Ishikawa (cell line): ENCODE measurements at regions not wholly inside any gene's neighbourhood (a gene's known extent, or its start where the extent isn't known, plus 50 kb on each side); places are given as distances from the start of the nearest gene placed in this dataset.

Experiments
- CEBPB ChIP-seq: IDR thresholded peaks from 2 replicates; pipeline ENCODE4 v1.6.1; 2012
- CREB1 ChIP-seq: IDR thresholded peaks from 2 replicates; pipeline ENCODE4 v1.6.1; 2012; ENCODE audit warnings: low read depth
- EGR1 ChIP-seq: IDR thresholded peaks from 2 replicates; pipeline ENCODE4 v1.6.1; 2012
- FOXM1 ChIP-seq: IDR thresholded peaks from 2 replicates; pipeline ENCODE4 v1.6.1; 2012; ENCODE audit warnings: low read depth, borderline replicate concordance
- MAX ChIP-seq: IDR thresholded peaks from 2 replicates; pipeline ENCODE4 v1.6.1; 2012
- NFIC ChIP-seq: IDR thresholded peaks from 2 replicates; pipeline ENCODE4 v1.6.1; 2012
- RAD21 ChIP-seq: IDR thresholded peaks from 2 replicates; pipeline ENCODE4 v1.6.1; 2012; ENCODE audit warnings: low read depth
- REST ChIP-seq: IDR thresholded peaks from 2 replicates; pipeline ENCODE4 v1.6.1; 2012; ENCODE audit warnings: low read depth, mild to moderate bottlenecking
- TAF1 ChIP-seq: IDR thresholded peaks from 2 replicates; pipeline ENCODE4 v1.6.1; 2012; ENCODE audit warnings: low read depth, mild to moderate bottlenecking
- TCF12 ChIP-seq: IDR thresholded peaks from 2 replicates; pipeline ENCODE4 v1.6.1; 2012; ENCODE audit warnings: low read depth
- TEAD4 ChIP-seq: IDR thresholded peaks from 2 replicates; pipeline ENCODE4 v1.6.1; 2012
- USF1 ChIP-seq: IDR thresholded peaks from 2 replicates; pipeline ENCODE4 v1.6.1; 2012
- YY1 ChIP-seq: IDR thresholded peaks from 2 replicates; pipeline ENCODE4 v1.6.1; 2012; ENCODE audit warnings: low read depth

- no peak for TF ChIP-seq RAD21
- no peak for TF ChIP-seq MAX
- TF ChIP-seq REST: no peak
- TF ChIP-seq CREB1: no peak
- no peak for TF ChIP-seq TAF1
- TF ChIP-seq FOXM1: no peak
- TF ChIP-seq USF1: no peak
- TF ChIP-seq CEBPB: no peak
- no peak for TF ChIP-seq NFIC
- TF ChIP-seq TEAD4: no peak
- TF ChIP-seq EGR1: no peak
- no peak for TF ChIP-seq YY1
- no peak for TF ChIP-seq TCF12
Observed at GRCh38 chr1:118306851-118307250, 121.8 kb upstream of the SPAG17 start.
